ENCODE measurements at regions not wholly inside any gene's neighbourhood (a gene's known extent, or its start where the extent isn't known, plus 50 kb on each side); places are given as distances from the start of the nearest gene placed in this dataset.
"Not testable (repeated sequence)": the region's sequence is repeated elsewhere in the genome, so short reads cannot be mapped to it uniquely, and the experiment has no call there.

DNA sequence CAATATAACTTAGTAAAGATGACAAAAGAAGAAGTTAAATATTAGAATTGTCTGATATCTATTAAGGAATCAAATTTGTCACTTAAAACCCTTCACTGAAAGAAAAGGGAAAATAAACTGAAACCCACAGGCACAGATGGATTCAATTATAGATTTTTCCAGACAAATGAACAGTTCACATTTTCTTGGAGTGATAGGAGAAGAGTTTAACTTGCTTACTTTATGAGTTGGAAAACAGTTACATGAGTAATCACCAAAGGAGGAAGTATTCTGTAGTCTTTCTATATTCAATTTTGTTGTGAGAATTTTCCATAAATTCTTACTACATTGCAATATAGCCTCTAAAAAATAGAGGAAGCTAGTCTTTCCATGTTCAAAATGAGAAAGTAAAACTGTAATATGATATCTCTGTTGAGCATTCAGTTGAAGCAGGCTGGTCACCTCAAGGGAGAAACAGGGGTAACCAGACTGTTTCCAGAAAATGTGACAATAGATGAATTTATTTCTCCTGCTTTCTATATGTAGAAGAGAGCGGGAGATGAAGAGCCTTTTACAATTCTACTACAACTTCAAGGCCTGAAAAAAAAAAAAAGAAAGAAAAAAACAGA, 330.3 kb upstream of the EPHA5 start:
- in situ Hi-C loops (cut with HindIII; ENCODE audit: low sequenced_read_pairs): loop anchor here (5.0 to 10.0 kb wide), 2 partner anchors 54 to 557 kb away; no protein-coding TSS in a partner anchor

DNA sequence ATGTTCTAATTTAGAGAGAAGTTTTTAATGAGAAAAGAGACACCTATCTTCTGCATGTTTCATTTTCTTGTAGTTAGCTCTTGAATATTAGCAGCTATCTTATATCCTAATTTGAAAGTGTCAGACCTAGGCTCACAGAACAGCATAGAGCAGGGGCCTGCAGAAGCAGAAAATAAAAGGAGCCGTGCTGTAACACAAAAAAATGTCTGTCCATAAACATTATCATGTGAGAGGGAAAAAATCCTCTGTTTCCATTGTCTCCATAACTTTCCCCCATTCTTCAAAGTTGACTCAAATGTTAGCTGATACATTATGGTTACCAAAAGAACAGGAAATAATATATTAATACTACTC, 329.2 kb upstream of the EPHA5 start:
- in situ Hi-C loops (cut with HindIII; ENCODE audit: low sequenced_read_pairs): no loop called here

DNA sequence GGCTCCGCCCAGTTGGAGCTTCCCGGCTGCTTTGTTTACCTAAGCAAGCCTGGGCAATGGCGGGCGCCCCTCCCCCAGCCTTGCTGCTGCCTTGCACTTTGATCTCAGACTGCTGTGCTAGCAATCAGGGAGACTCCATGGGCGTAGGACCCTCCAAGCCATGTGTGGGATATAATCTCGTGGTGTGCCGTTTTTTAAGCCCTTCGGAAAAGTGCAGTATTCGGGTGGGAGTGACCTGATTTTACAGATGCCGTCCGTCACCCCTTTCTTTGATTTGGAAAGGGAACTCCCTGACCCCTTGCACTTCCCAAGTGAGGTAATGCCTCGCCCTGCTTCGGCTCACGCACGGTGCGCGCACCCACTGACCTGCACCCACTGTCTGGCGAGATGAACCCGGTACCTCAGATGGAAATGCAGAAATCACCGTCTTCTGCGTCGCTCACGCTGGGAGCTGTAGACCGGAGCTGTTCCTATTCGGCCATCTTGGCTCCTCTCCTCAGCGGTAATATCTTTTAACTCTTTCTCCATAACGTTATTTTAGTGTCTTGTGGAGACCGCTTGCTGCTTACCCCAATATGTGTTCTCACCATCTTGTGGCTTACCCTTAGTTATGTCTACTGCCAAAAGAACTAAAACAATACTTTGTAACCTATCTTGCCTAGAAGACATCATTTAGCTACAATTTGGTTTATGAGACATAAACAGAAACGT, 328.7 kb upstream of the EPHA5 start:
- in situ Hi-C loops (cut with HindIII; ENCODE audit: low sequenced_read_pairs): not testable (repeated sequence)

DNA sequence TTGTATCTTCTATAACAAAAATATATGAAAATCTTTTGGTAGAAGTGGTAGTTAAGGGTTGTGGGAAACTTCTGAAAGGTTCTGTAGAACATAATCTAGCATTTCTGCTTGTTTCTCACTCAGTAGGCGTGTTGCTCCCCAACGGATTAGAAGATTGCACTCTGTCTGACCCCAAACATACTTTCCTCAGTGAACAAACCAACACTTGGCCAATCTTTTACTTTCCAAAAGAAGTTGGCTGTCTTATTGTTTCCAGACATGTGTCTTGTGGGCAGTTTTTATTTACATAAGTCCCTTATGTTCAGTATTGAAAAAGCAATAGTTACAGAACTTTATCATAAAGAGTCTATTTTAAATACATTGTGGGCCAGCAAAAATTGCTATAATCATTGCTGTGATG, 312.8 kb upstream of the EPHA5 start:
- in situ Hi-C loops (cut with HindIII; ENCODE audit: low sequenced_read_pairs): no loop called here

DNA sequence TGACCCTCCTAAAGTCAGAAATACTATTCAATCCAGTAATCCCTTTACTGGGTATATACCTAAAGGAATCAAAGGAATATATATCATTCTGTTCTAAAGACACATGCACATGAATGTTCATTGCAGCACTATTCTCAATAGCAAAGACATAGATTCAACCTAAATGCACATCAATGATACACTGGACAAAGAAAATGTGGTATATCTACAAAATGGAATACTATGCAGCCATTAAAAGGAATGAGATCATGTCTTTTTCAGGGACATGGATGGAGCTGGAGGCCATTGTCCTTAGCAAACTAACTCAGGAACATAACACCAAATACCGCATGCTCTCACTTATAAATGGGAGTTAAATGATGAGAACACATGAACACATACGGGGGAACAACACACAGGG, 306.0 kb upstream of the EPHA5 start:
- in situ Hi-C loops (cut with HindIII; ENCODE audit: low sequenced_read_pairs): no loop called here

DNA sequence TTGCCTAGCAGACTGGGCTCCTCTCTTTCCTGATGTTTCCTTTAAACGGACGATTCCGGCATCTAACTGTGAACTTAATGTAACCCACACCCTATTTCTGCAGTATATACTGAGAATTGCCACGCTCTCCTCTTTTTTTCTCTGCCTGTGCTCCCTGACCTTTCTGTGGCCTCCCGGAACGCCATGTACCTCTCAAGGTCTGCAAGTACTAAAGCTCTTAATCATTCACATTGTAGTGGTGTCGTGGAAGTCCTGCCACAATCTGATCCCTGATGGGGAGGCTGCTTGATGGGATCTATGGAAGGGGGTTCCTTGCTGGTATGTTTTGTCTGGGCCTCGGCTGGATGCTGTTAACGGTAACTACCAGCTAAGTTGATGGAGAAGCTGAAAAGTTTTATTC, 302.9 kb upstream of the EPHA5 start:
- in situ Hi-C loops (cut with HindIII; ENCODE audit: low sequenced_read_pairs): no loop called here

DNA sequence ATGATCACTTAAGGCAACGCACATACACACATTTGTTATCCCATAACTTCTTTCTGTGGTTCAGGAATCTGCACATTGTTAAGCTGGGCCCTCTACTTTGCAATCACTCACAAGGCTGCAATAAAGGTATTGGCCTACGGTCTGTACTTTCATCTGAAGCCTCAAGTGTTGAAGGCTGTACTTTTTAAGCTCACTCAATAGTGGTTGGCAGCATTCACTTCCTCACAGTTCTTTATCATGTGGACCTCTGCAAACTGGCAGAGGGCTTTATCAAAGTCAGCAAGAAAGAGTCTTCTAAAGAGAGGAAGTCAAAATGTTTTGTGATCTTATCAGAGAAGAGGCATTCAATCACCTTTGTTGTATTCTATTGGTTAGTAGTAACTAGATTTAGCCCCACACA, 301.4 kb upstream of the EPHA5 start:
- in situ Hi-C loops (cut with HindIII; ENCODE audit: low sequenced_read_pairs): no loop called here

DNA sequence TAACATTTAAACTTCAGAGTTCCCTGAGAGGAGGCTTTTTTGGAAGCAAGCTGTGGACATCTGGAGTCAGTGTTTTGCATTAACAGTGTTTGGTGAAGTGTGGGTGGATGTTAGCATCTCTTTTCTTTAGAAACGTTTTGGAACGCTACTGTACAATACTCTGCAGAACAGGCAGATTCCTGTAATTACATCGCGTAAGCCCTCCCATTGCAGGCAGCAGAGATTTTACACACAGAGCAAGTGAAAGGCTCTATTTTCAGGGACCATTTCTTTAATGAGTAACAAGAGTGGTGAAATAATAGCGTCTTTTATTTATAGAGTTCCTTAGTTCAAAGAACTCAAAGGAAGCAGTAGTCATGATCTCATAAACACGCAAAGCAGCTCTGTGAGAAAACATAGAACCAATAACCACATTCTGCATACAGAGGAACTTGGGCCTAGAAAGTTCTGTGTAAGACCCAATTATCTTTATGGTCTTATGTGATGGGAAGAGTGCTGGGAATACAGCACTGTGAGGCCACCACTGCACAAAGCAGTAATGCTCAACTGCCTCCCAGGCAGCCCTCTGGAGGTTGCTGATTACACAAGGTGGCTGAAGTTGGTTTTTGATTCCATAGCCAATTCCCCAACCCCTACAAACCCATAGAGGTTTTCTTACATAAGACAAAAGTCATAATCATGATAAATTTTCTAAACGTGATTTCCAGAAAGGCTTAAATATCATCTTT, 298.7 kb upstream of the EPHA5 start:
- in situ Hi-C loops (cut with HindIII; ENCODE audit: low sequenced_read_pairs): no loop called here

DNA sequence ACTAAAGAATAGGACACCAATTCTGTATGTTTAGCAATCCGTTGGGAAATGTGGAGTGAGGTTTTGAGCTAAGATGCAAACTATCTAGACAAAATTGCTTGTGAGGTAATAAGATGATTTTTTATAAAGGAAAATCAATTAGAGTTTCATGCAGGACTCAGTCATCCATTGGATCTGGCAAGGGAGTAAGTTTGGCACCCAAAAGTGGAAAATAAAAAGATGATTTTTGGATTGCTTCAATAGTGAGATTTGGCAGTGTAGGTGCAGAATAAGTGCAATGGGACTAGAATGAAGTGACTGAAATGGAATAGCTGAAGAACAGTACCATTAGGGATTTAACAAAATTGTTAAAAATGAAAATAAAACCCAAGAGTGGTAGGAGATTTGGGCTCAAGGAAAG, 290.5 kb upstream of the EPHA5 start:
- in situ Hi-C loops (cut with HindIII; ENCODE audit: low sequenced_read_pairs): no loop called here

DNA sequence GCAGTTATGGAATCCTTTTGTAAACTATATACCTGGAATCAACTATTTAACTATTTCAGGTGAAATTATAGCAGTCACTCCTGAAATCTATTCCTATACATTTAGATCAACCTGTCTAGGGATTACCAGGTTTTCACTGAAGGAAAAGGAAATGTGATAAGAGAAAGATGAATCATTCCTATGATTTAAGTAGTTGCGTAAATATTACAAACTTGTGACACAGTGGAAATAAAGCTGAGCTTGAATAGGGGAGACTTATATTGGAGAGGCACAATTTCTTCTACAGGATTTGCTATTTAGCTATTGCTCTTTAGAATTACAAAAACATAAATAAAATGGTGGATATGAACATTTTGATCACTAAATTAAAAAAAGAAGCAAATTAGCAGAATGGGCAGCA, 284.1 kb upstream of the EPHA5 start:
- in situ Hi-C loops (cut with HindIII; ENCODE audit: low sequenced_read_pairs): no loop called here

DNA sequence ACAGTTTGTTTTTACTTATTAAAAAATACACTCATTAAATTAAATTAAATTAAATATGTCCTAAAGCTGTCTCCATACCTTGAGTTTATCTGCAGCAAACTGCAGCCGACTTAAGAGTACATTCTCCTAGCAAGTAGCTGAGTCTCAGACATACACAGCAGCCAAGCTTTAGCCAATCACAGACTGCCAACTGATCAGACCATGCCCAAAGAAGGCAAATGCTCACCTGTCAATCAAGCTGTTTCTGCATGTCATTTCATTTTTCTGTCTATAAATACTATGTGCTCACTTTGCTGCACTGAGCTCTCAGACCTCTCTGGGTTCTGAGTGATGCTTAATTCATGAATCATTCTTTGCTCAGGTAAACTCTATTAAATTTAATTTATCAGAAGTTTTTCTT, 280.9 kb upstream of the EPHA5 start:
- in situ Hi-C loops (cut with HindIII; ENCODE audit: low sequenced_read_pairs): no loop called here

DNA sequence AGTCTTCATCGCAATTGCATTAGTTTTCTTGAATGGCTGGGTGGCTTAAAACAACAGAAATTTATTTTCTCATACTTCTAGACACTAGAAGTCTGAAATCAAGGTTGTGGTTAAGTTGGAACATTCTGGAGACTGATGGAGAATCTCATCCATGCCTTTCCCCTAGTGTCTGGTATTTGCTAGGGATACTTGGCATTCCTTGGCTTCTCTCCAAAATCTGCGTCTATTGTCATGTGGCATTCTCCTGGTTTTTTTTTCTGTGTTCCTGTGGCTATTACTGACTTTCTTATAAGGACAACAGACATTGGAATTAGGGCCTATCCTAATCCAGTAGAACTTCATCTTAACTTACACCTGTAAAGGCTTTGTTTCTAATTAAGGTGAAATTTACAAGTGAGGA, 272.8 kb upstream of the EPHA5 start:
- in situ Hi-C loops (cut with HindIII; ENCODE audit: low sequenced_read_pairs): no loop called here

DNA sequence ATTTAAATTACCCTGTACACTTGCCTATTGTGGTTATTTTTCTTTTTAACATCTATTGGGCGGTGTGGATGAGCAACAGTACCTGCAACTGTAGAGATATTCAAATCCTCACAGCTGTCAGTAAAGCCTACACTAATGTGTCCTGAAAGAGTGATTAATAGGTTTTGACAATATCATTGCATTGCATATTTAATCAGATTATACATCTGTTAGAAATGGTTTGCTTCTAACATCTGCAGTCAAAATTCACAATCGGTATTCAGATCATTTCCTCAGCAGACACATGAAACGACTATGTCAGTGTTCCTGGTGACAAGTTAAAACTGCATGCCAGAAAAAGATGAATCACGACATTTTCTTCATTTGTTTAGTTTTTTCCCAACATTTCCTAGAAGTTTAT, 254.6 kb upstream of the EPHA5 start:
- in situ Hi-C loops (cut with HindIII; ENCODE audit: low sequenced_read_pairs): no loop called here

DNA sequence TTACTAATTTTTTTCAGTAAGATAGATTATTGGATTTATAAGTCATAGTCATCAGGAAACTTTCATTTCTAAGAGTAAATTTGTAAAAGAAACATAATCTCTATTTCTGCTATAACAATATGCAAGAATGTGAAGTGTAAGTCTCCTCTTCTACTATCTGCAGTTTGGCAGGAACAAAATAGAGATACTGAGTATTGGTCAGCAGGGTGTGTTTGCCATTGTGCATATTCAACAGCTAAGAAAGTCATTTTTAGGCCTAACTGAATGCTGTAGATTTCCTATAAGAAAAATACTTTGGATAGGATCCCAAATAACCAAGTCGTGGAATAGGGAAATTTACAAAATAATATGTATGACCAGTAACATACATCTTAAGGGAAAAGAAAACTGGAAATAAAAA, 253.3 kb upstream of the EPHA5 start:
- in situ Hi-C loops (cut with HindIII; ENCODE audit: low sequenced_read_pairs): no loop called here

DNA sequence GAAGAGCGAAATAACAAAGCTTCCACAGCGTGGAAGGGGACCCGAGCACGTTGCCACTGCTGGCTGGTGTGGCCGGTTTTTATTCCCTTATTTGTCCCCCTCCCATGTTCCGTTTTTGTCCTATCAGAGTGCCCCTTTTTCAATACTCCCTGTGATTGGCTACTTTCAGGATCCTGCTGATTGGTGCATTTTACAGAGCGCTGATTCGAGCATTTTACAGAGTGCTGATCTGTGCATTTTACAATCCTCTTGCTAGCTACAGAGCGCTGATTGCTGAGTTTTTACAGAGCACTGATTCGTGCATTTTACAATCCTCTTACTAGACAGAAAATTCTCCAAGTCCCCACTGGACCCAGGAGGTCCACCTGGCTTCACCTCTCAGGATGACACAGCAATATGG, 250.9 kb upstream of the EPHA5 start:
- in situ Hi-C loops (cut with HindIII; ENCODE audit: low sequenced_read_pairs): no loop called here

DNA sequence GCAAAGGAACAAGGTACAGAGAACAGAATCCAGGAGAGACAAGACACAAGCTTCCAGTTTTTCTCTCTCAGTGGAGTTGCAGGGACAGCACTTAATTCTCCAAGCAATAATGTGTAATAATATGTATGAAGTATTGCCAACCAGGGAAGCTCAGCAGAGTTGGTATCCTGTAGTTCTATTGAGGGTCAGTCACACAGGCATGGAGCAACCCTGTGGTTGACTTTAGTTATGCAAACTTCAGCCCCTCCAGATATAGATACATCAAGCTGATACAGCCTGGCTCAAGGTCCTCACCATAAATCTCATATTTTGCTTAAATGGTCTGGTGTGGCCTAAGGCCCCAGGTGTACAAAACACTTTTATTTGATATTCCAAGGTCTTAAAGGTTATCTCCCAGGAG, 248.6 kb upstream of the EPHA5 start:
- in situ Hi-C loops (cut with HindIII; ENCODE audit: low sequenced_read_pairs): no loop called here

DNA sequence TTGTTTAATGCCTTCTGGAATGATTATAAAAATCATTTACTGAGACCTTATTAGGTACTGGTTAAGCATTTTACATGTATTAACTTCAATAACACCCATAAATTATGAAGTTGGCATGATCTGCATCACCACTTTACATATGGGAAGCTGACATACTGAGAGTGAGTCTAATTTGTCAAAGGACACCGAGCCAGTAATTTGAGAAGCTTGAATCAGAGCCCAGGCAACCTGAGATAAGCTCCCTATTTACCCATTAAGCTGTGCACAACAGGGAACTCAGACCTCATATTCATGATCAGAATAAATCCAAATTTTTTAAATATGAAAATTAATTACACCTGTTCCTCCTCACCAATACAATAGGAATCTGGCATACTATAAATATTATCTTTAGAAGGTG, 247.9 kb upstream of the EPHA5 start:
- in situ Hi-C loops (cut with HindIII; ENCODE audit: low sequenced_read_pairs): no loop called here

DNA sequence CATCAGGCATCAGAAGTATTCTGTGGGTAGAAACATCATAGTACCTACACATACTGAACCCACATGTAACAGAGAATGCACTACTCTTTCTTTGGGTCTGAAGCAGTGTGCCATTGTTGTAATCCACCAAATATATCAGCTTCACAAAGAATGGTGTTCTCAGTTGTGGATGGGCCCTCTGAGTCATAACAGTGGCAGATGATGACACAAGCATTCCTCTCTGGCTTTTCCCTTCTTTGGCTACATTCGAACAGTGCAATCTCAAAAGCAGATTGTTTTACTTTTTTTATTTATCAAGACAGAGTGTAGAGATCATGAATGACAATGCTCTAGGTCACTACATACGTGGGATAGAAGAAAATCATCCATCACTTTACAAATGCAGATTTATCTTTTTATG, 247.2 kb upstream of the EPHA5 start:
- in situ Hi-C loops (cut with HindIII; ENCODE audit: low sequenced_read_pairs): no loop called here

DNA sequence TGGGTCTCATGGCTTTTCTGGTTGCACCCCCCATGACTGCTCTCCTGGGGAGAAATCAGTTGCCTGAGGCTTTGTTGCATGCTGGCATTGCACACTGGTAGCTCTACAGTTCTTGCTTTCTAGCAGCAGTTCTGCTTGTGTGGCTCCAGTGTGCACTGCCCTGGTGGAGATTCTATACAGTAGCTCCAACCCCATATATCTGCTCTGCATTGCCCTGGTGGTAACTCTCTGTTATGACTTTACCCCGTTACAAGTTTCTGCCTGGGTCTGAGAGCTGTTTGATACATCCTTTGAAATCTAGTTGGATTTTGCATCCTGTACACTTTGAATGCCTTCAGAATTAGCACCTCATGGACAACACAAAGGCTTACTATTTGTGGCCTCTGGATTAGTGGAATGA, 241.4 kb upstream of the EPHA5 start:
- in situ Hi-C loops (cut with HindIII; ENCODE audit: low sequenced_read_pairs): no loop called here

DNA sequence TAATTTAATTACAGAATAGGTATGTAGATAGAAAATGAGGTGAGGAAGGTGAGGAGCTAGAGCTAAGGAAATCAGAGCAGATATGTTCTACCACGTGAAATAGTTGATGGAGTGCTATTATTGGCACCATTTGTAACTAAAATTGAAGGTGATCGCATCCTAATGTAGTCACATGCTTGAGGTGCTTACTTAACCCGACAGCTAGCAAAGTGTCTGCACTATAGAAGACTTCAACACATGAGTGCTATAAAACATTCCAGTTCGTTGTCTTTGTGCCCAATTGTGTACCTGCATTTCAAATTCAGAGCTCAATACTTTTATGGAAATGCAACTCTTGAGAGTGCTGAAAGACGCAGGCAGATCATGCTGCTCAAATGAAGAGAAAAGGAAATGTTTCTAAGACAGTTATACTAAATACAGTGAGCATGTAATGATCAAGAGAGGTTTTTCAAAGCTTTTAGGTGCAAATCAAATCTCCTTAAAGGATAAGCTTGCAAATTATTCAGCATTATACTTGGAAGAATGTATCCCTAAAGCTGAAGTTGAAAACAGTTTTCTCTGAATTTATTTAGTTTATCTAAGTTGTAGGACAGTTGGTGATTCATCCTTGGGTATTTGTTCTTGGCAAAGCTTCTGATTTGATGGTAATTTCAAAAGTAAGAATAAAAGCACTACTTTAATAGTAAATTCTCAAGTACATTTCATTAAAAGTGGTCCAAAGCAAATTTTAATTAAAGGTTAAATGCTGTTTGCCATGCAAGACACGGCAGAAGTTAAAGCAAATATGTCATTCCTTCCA, 223.9 kb upstream of the EPHA5 start:
- in situ Hi-C loops (cut with HindIII; ENCODE audit: low sequenced_read_pairs): no loop called here

DNA sequence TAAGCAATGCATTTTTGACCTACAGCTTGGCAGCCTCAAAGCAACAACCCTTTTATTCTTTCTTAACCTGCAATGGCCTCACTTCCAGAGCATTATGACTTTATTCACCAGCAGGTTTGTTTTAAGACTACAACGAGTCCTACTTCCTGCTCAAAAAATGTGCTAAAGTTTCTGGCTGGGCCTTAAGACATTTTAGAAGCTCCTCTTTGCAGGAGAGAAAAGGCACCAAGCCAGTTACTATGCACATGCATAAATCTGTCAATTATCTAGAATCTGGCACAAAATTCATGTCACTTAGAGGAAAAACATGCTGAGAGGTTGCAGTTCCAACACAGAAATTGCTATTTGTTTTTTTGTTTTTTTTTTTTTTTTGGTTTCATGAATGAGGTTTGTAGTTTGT, 223.0 kb upstream of the EPHA5 start:
- in situ Hi-C loops (cut with HindIII; ENCODE audit: low sequenced_read_pairs): no loop called here

DNA sequence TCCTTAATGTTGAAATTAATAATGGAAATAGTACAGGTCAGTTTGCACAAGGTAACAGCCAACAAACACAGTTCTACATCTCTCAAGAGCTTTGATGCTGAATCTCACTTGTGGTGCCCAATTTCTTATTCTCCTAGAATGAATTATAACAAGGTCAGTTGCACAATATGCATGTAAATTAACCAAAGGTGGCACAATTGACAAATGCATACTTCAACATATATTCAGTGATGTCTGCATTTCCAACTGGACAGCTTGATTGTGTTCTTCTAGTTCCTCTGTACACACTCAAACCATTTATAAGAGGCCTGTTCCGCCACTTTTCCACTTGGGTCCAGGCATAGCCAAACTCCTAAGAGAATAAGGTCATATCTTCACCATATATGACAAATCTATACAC, 210.3 kb upstream of the EPHA5 start:
- in situ Hi-C loops (cut with HindIII; ENCODE audit: low sequenced_read_pairs): no loop called here
